ENCODE measurements at regions not wholly inside any gene's neighbourhood (a gene's known extent, or its start where the extent isn't known, plus 50 kb on each side); places are given as distances from the start of the nearest gene placed in this dataset.

DNA sequence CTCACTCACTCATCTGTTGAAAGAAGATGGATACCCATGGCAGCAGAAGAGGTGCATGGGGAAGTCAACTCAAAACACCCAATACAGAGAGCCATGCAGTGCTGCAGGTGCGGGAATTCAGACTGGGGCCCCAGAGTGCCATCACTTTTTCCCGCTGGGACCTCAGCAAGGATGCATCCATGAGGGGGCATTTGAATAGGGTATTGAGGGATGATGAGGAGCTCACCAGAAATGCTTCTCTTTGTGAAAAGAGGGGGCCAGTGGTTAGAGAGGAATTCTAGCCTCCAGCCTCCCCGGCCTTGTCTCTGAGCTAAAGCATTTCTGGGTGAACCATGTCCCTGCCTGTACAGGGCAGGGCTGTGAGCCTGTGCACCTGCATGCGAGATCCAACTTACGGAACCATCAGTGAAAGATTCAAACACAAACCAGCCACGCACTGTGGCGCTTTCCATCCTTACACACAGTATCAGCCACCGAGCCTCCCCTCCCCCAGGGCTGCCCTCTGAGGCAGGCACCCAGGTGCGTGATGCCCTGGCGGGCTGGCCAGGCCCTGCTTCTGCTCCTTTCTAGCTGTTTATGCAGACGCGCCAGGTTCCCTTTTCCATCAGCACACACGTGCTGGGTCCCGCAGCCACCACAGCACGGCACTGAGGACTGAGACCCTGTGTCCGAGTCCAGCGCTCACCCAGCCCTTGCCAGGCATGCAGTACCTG lies 1177.2 kb downstream of the BRD1 start:
- no peak overlapping the region for H3K4me3 ChIP-seq (ENCODE audit: low read length)
- TF ChIP-seq, protein P1, sequence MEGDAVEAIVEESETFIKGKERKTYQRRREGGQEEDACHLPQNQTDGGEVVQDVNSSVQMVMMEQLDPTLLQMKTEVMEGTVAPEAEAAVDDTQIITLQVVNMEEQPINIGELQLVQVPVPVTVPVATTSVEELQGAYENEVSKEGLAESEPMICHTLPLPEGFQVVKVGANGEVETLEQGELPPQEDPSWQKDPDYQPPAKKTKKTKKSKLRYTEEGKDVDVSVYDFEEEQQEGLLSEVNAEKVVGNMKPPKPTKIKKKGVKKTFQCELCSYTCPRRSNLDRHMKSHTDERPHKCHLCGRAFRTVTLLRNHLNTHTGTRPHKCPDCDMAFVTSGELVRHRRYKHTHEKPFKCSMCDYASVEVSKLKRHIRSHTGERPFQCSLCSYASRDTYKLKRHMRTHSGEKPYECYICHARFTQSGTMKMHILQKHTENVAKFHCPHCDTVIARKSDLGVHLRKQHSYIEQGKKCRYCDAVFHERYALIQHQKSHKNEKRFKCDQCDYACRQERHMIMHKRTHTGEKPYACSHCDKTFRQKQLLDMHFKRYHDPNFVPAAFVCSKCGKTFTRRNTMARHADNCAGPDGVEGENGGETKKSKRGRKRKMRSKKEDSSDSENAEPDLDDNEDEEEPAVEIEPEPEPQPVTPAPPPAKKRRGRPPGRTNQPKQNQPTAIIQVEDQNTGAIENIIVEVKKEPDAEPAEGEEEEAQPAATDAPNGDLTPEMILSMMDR (IDR thresholded peaks at IDR 0.05; ENCODE audit: insufficient read depth, low read depth, low read length, missing control alignments) = no peak
- no peak for DNase-seq (ENCODE audit: low read depth)

DNA sequence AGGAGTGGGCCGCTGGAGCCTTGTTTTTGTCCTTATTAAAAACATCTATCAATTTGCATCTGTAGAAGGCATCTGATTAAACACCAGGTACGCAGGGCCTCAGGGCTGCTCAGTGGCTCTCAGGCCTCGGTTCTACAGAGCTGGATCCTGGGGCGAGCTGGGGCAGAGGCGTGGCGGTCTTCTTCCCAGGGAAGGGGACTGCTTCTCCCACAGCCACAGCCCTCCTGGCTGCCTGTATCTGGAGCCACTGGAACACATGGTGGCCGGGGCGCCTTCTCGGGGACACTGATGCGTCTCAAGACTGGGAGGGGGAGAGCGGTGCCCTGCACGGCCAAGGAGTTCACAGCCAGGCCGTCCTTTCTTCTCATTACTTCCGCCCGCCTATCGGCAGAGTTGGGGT lies 1178.2 kb downstream of the BRD1 start:
- no peak for DNase-seq (ENCODE audit: low read depth)
- TF ChIP-seq, protein P1 (IDR thresholded peaks at IDR 0.05; ENCODE audit: insufficient read depth, low read depth, low read length, missing control alignments) = no peak
- H3K4me3 ChIP-seq (ENCODE audit: low read length) = no peak overlapping the region

DNA sequence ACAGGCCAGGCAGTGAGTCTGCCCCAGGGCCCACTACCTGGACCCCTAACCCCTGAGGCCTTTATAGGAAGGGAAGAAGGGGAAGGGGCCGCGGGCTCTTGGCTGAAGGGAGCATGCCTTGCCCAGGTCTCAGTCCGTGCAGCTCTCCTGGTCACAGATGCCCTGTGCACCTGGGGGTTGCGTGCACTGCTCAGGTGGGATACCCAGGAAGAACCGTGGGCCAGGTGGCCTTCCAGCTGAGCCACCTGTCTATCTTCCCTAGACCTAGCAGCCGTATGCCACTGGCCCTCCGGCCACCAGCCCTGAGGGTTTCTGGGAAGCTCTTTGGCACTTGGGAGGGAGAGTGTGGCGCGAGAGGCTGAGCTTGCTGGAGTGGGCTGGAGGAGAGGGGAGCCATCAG lies 1178.6 kb downstream of the BRD1 start:
- DNase-seq (ENCODE audit: low read depth) = no peak
- TF ChIP-seq, protein P1 (IDR thresholded peaks at IDR 0.05; ENCODE audit: insufficient read depth, low read depth, low read length, missing control alignments) = no peak
- H3K4me3 ChIP-seq (ENCODE audit: low read length) = no peak overlapping the region

DNA sequence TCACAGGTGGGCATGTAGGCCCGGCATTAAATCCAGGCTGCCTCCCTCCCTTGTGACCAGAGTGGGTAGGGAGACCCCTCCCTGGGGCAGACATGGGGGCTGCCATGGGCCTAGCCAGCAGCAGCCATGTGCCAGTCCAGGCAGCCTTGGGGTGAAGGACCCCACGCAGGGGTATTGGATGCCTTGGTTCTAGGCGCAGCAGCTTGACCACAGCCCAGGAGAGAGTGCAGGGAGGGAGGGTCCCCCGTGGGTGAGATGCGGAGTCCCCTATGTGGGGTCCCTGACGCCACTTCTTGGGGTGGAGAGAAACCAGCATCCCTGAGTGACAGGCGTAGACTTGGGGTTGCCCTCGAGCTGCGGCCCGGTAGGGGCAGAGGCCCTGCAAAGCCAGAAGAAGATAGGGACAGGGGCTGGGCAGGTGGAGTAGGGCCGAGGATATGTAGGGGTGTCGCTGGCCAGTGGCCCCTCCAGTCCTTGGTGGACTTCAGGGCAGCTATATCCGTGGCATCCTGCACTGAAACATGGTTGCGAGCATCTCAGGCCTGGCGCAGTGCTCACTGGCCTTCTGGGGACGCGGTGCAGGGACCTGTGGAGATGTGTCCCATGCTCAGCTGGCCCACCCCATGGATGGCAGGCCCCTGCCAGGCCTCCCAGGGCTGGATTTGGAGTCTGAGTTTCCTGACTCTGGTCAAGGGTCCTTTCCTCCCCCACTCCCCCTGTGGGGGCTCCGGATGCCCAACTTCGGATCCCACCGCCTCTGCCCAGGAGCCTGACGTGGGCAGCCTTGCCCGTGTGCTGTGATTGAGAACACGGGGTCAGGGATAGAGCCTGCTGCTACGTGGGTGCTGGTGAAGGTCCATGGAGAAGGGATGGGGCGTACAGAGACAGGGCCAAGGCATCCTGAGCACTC lies 1179.8 kb downstream of the BRD1 start:
- TF ChIP-seq, protein P1 (IDR thresholded peaks at IDR 0.05; ENCODE audit: insufficient read depth, low read depth, low read length, missing control alignments) = no peak
- no peak for DNase-seq (ENCODE audit: low read depth)
- no peak overlapping the region for H3K4me3 ChIP-seq (ENCODE audit: low read length)

DNA sequence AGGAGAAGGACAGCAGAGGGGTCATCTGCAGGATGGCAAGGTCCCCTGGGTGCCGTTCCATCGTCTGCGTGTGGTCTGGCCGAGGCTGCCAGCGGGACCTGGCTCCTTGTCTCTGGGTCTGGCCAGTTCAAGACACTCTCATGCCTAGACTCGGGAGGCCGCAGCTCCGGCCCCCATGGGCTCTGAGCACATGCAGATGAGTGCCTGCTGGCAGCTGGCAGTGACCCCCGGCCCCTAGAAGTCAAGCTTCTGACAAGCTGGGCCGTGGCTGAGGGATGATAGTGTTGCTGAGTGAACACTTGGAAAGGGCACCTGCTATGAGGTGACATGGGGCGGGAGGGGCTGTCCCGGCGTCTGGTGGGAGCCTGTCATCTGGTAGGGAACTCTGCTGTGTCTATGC lies 1180.6 kb downstream of the BRD1 start:
- TF ChIP-seq, protein P1 (IDR thresholded peaks at IDR 0.05; ENCODE audit: insufficient read depth, low read depth, low read length, missing control alignments) = no peak
- no peak for DNase-seq (ENCODE audit: low read depth)
- no peak overlapping the region for H3K4me3 ChIP-seq (ENCODE audit: low read length)

DNA sequence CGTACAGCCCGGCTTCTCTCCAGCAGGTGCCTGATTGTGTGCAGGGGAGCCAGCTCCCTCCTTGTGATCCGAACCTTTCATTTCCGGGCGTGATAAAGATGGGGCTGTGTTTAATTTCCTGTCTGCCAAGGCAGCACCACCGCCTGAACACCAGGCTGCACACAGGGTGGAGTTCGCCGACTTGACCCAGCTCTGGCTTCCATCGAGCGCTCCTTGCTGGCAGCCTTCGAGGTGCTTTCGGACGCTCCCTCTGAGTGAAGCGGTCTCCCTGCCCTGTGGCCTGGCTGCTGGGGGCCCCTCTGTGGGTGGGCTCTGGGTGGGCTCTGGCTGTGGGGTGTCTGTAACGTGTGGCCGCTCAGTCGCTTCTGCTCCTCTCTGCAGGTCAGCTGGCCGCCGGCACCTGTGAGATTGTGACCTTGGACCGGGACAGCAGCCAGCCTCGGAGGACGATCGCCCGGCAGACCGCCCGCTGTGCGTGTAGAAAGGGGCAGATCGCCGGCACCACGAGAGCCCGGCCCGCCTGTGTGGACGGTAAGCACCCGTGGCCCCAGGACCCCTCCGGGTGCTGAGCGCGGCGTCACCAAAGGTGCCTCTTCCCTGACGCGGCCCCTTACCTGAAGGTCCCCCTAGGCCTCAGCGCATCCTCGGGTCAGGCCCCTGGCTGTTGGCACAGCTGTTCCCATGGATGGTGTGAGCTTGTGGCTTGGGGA lies 1181.3 kb downstream of the BRD1 start:
- TF ChIP-seq, protein P1 (IDR thresholded peaks at IDR 0.05; ENCODE audit: insufficient read depth, low read depth, low read length, missing control alignments) = no peak
- no peak overlapping the region for H3K4me3 ChIP-seq (ENCODE audit: low read length)
- DNase-seq (ENCODE audit: low read depth) = no peak

Measured in epithelial cell of esophagus (primary cell).